Testis (tissue), 2 donors: ENCODE measurements at regions not wholly inside any gene's neighbourhood (a gene's known extent, or its start where the extent isn't known, plus 50 kb on each side); places are given as distances from the start of the nearest gene placed in this dataset.

Source experiments
- DNase-seq: peaks from one replicate; pipeline ENCODE4 v3.0.0-alpha.2; 2019
- H3K27ac ChIP-seq, 2 donors: fragments of 200-600 bp; sonication (generic); one replicate each; pipeline ENCODE4 v1.5.1; 2019
- H3K27me3 ChIP-seq: fragments of 200-600 bp; sonication (generic); one replicate; pipeline ENCODE4 v1.5.1; 2019
- H3K36me3 ChIP-seq: fragments of 200-600 bp; sonication (generic); one replicate; pipeline ENCODE4 v1.5.1; 2017; ENCODE audit warnings: low read depth; ENCODE audit errors: missing control alignments
- H3K4me1 ChIP-seq: fragments of 200-600 bp; sonication (generic); one replicate; pipeline ENCODE4 v1.5.1; 2019
- H3K4me3 ChIP-seq, 2 donors: fragments of 200-600 bp; sonication (generic); one replicate each; pipeline ENCODE4 v1.5.1; 2017 to 2019
- H3K9me3 ChIP-seq: fragments of 200-600 bp; sonication (generic); one replicate; pipeline ENCODE4 v1.5.1; 2017
- CTCF ChIP-seq, 3 experiments: fragments of 450-650 bp in 2 of 3; fragments of 200-600 bp in 1 of 3; sonication (generic) in 1 of 3; IDR thresholded peaks; one replicate each; pipeline ENCODE4 v1.5.1; 2016 to 2019; ENCODE audit warnings: antibody characterized with exemption in 3 of 3, mild to moderate bottlenecking in 2 of 3, moderate library complexity in 1 of 3
- POLR2A ChIP-seq: fragments of 450-650 bp; IDR thresholded peaks from one replicate; pipeline ENCODE4 v1.6.1; 2017; ENCODE audit warnings: antibody characterized with exemption, mild to moderate bottlenecking, moderate library complexity
- WGBS, 2 donors: methylation state at CpG; one replicate each; pipeline ENCODE4 v1.1.5; 2018; 5-methylcytosine and 5-hydroxymethylcytosine counted together
- intact Hi-C: fragments of 100-400 bp; cut with DNase I; formaldehyde crosslinking; loops from one replicate; pipeline ENCODE4 v1.15.1; 2023; ENCODE audit warnings: low total_unique reads

- H3K4me1 ChIP-seq = peaks cover 19% of the 10 kb centered on the region
- intact Hi-C loops = no loop called here
- no peaks in the 10 kb centered on the region for H3K27me3 ChIP-seq
- H3K27ac ChIP-seq = no peak overlapping the region
- no peaks in the 10 kb centered on the region for H3K9me3 ChIP-seq
- no peak overlapping the region for H3K4me3 ChIP-seq
- 69 to 71% methylated on average over 4 of the region's 4 CpGs for WGBS, 2 donors
- TF ChIP-seq POLR2A (no peak), CTCF (IDR thresholded peaks at IDR 0.05) (no peak)
- no peaks in the 10 kb centered on the region for H3K36me3 ChIP-seq
- DNase-seq = no peak
Measured at GRCh38 chr18:10061566-10062140, 147.8 kb downstream of the VAPA start.

- no peak for DNase-seq
- TF ChIP-seq CTCF (IDR thresholded peaks at IDR 0.05) (no peak), POLR2A (no peak)
- Histone ChIP-seq H3K36me3 (no peaks in the 10 kb centered on the region), H3K27ac (no peak overlapping the region), H3K4me1 (peaks cover 19% of the 10 kb centered on the region), H3K9me3 (no peaks in the 10 kb centered on the region), H3K27me3 (no peaks in the 10 kb centered on the region), H3K4me3 (no peak overlapping the region)
- intact Hi-C loops = no loop called here
- 76 to 80% methylated on average over 8 of the region's 8 CpGs for WGBS, 2 donors
Measured at GRCh38 chr18:10062302-10063300, 148.8 kb downstream of the VAPA start.

GRCh38 chr18:10063489-10063888, 149.7 kb downstream of the VAPA start:
- H3K36me3 ChIP-seq = no peaks in the 10 kb centered on the region
- H3K27ac ChIP-seq = no peak overlapping the region
- no peaks in the 10 kb centered on the region for H3K27me3 ChIP-seq
- H3K4me3 ChIP-seq = no peak overlapping the region
- DNase-seq = no peak
- no peak for TF ChIP-seq CTCF (IDR thresholded peaks at IDR 0.05)
- TF ChIP-seq POLR2A = no peak
- peaks cover 11% of the 10 kb centered on the region for H3K4me1 ChIP-seq
- intact Hi-C loops = no loop called here
- H3K9me3 ChIP-seq = no peaks in the 10 kb centered on the region
- WGBS, 2 donors = 86 to 93% methylated on average over 8 of the region's 8 CpGs

- no peak for TF ChIP-seq CTCF (IDR thresholded peaks at IDR 0.05)
- TF ChIP-seq POLR2A = no peak
- H3K36me3 ChIP-seq = no peaks in the 10 kb centered on the region
- WGBS, 2 donors = 91 to 95% methylated on average over 3 of the region's 3 CpGs
- no peaks in the 10 kb centered on the region for H3K9me3 ChIP-seq
- intact Hi-C loops = no loop called here
- H3K4me3 ChIP-seq = no peak overlapping the region
- no peak overlapping the region for H3K27ac ChIP-seq
- H3K27me3 ChIP-seq = no peaks in the 10 kb centered on the region
- H3K4me1 ChIP-seq = peaks cover 6% of the 10 kb centered on the region
- DNase-seq = no peak
Measured at GRCh38 chr18:10064267-10064666, 150.5 kb downstream of the VAPA start.
